ENCODE measurements at regions not wholly inside any gene's neighbourhood (a gene's known extent, or its start where the extent isn't known, plus 50 kb on each side); places are given as distances from the start of the nearest gene placed in this dataset.

- no peak for DNase-seq (ENCODE audit: low read depth)
Observed at GRCh38 chr9:81390792-81391456, 298.4 kb downstream of the TLE1 start.

GRCh38 chr9:81389569-81389993 is 299.8 kb downstream of the TLE1 start:
- peak; percentile 24 for DNase-seq (ENCODE audit: low read depth)

GRCh38 chr9:81388831-81389230 is 300.5 kb downstream of the TLE1 start:
- DNase-seq (ENCODE audit: low read depth), result no peak

DNA sequence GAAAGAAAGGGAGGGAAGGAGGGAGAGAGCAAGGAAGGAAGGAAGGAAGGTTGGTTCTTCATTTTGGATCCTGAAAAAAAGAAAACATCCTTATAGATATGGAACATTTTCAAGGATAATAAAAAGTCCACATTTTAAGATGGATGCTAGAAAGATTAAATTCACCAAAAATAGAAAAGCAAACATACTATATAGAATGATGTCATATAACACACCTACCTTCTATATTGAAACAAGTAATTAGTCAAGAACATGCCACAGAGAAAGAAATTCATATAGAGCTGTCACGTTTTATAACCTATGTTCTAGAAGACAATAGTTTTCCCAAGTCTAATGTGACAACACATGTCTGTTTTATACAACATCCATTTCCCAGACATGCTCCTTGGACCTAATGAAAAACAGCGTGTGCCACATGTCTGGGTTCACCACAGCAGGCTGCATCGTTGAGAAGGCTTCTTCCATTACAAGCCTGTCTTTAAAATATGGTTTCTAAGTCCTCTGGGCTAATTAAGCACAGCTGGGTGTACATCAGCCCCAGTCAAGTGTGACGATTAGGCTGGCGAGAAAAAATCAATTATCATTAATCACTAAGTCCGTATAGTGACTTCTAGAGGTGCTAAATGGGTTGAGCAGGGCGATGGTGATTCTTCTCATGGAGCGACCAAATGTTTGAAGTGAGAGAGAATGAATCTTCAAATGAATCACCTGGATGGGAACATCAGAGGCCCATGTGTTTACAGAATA is 301.8 kb downstream of the TLE1 start:
- no peak for DNase-seq (ENCODE audit: low read depth)

DNA sequence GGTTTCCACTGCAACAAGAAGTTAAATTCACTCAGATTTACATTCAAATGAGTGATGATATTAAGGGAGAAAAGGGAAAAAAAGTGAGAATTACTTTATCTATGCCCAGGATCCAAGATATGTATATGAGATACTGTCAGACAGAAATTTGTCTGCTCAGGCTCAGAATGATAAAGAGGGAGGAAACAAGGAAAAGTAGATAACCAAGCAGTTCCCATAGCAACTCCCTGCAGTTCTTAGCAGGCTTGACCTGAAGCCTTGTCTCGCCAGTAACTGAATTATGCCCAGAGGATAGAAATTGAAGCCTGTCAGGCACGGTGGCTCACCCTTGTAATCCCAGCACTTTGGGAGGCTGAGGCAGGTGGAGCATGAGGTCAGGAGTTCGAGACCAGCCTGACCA is 304.4 kb downstream of the TLE1 start:
- no peak for DNase-seq (ENCODE audit: low read depth)

- no peak for DNase-seq (ENCODE audit: low read depth)
Observed at GRCh38 chr9:81382281-81382680, 307.1 kb downstream of the TLE1 start.

DNA sequence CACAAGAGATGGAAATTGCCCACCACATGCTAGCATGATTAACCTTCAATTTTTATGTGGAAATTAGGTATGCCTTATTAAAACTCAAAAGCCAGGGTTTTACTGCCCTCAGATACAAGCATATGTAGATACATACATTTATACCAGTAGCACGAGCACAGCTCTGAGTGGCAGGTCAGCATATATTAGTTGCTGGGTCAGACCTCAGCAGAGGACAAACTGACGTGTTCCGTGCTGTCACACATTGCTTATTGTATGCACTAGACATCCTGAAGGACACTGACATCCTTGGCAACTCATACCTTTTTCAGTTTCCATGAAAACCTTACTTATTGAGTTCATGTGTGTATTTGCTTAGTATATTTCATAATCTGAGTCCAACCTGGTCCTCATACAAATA is 307.7 kb downstream of the TLE1 start:
- DNase-seq (ENCODE audit: low read depth), result no peak

- DNase-seq (ENCODE audit: low read depth), result no peak
Observed at GRCh38 chr9:81380504-81381359, 308.6 kb downstream of the TLE1 start.

DNA sequence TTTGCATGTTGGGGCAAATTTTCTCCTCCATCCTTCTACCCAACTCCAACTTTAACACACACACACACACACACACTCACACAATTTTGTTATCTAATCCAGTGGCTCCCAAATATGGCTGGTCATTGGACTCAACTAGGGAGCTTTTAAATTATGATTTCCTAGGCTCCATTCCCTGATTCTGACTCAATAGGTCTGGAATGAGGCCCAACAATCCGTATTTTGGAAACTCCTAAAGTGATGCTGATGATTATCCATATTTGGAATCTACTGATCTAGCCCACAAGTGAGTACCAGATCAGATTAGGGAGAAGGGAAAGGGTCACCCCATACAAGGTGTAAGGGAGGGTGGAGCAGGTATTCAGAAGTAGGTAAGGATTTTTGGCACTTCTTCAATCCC is 309.7 kb downstream of the TLE1 start:
- no peak for DNase-seq (ENCODE audit: low read depth)

DNA sequence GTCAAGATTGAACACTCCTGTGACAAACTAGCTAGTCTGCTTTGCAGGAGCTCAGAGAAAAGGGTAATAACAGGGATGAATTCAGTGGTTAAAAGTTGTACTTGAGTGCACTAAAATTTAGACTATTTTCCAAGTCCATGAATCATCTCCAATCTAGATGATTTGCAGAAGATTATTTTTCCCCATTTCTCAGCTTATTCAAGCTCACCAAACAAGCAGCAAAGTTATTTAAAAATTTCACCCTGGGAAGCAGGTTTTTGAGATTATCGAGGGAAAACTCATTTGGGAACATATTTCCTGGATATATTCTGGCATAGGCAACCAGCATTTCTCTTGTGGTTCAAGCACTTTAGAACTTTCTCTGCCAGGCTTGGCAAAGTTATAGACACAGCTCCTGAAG is 311.4 kb downstream of the TLE1 start:
- no peak for DNase-seq (ENCODE audit: low read depth)

DNA sequence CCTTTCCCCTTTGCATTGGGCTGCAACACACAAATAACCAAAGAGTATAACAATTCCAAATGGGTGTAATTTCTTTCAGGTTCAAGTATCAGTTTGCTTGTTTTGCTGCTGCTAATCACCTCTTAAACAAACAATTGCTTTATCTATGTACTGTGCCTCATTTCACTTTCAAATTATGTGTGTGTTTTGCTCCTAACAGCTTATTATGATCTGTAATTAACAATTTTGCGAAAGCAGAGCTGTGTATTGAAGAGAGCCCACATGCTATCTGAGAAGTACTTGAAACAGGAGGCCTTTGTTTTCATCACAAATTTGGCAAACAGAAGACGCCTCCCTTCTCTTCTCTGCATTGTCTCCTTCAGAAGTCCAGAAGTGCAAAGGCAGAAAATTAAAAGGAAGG is 312.0 kb downstream of the TLE1 start:
- no peak for DNase-seq (ENCODE audit: low read depth)

GRCh38 chr9:81375187-81376100 is 313.9 kb downstream of the TLE1 start:
- no peak for DNase-seq (ENCODE audit: low read depth)

GRCh38 chr9:81374459-81375186 is 314.7 kb downstream of the TLE1 start:
- no peak for DNase-seq (ENCODE audit: low read depth)

- DNase-seq (ENCODE audit: low read depth), result no peak
Observed at GRCh38 chr9:81373294-81373693, 316.1 kb downstream of the TLE1 start.

DNA sequence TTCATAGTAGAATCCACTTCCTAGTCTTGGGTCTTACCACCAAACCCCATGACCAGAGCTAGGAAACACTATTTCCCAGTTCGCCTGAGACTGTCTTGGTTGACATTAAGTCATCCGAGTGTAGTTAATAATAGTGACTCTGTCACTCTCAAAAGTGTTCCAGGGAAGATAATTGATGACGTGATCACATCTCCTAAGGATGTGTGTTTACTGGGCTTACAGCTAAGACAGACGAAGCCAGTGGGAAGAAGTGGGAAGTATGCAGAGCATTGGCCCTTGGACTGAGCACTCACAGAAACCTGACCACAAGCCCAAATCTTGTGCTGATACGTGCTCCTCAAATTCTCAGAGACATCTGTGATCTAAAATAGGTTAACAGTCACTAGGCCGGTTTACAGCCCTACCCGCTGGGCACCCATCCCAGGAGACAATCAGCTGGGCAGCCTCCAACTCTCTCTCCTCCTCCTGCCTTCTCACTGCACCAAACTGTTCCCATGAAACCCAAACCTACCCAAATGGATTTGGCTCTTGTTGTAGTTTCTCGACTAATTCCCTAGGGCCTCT is 316.6 kb downstream of the TLE1 start:
- DNase-seq (ENCODE audit: low read depth), result no peak

- DNase-seq (ENCODE audit: low read depth), result no peak
Observed at GRCh38 chr9:81371824-81372223, 317.5 kb downstream of the TLE1 start.

DNA sequence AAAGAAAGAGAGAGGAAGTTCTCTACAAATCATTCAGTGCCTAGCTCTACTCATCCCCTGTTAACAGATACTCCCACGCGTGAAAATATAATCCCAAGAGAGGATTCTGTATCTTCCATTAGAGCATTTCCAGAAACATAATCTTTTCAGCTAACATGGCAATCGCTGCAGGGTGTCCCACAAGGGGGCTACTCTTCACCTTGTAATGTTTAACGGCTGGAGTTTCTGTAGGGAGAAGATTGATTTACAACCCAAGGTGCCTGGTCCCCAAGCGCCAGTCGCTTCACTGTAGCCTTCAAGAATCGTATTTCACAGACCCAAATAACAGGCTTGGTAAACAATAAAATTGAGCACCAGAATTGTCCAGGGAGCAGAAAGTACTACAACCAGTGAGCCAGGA is 318.7 kb downstream of the TLE1 start:
- no peak for DNase-seq (ENCODE audit: low read depth)

DNA sequence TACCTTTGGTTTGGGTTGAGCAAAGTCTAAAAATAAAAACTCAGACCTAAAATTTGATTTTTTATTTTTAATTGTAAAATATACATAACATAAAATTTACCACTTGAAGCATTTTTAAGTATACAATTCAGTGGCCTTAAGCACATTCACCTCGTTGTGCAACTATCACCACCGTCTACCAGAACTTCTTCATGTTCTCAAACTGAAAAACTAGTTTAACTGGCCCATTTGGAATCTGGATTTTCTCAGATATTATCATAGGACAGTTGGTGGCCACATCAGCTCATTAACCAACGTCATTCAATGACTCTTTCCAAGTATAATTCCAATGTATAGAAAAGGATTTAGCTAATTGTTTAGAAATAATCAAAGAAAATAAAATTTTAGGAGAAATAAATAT is 319.3 kb downstream of the TLE1 start:
- DNase-seq (ENCODE audit: low read depth), result no peak

DNA sequence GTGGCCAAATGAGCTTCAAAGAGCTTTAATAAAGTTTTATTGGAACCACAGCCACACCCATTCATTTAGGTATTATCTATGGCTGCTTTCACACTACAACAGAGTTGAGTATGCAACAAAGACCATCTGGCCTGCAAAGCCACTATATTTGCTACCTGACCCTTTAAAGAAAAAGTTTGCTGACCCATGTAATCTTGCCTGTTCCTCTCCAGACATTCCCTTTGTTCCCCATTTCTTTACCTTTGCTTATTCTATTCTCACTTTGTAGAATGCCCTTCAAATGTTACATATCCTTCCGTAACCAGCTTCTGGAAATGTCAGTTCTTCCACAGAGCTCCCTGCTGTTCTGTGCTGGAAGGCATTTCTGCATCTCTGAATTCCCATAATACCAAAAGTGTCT is 320.2 kb downstream of the TLE1 start:
- DNase-seq (ENCODE audit: low read depth), result no peak

DNA sequence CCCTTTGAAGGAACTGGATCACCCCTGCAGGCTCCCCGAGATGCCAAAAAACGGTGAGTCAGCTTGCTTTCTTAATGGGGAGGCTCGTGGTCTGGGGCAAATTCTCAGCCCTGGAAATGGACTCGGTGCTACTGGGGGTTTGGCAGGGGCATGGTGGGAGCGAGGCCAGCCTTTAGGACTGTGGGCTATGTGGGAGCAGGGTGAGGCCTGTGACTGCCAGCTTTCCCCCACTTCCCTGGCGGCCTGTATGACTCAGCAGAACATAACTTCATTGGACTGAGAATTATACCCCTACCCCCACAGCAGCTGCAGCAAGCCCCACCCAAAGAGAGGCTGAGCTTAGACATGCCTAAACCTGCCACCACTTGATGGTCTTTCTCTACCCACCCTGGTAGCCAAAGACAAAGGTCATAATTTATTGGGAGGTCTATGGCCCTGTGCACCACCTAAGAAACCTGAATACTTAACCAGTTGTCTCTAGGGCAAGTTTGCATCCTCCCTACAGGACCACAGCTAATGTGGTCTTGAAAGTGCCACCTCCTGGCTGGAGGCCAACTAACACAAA is 325.3 kb downstream of the TLE1 start:
- DNase-seq (ENCODE audit: low read depth), result no peak

All from forelimb muscle (tissue), 1 donor.